GM19467 (cell line): ENCODE measurements at regions not wholly inside any gene's neighbourhood (a gene's known extent, or its start where the extent isn't known, plus 50 kb on each side); places are given as distances from the start of the nearest gene placed in this dataset.
"Not testable (repeated sequence)": the region's sequence is repeated elsewhere in the genome, so short reads cannot be mapped to it uniquely, and the experiment has no call there.

Experiments
- ATAC-seq: cut with Tn5 transposase; IDR thresholded peaks from one replicate; pipeline ENCODE4 v1.9.1; 2021; ENCODE audit warnings: mild to moderate bottlenecking, moderate library complexity; ENCODE audit not compliant: unreplicated experiment

DNA sequence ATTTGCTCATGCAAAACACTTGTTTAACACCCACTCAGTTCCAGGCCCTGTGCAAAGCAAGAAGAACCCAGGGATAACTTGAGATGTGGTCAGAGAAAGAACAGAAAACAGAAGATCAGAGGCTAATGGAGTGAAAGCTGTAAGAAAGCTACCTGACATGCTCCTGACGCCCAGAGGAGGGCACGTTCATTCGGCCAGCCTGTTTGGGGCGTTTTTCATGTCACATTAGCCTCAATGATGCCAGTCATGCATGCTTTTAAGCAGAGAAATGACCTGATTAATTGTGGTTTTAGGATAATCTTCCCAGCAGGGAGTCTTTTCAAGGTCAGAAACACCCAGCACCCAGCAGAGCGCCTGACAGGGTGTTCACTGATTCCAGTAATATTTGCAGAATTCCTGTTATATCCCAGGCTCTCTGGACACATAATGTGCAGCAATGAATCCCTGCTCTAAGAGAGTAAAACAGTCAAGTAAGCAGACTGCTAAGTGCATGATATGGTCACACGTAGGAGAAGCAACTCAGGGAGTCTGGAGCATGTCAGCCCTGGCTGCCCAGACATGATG, 320.0 kb downstream of the LRATD1 start:
- no peak for ATAC-seq

DNA sequence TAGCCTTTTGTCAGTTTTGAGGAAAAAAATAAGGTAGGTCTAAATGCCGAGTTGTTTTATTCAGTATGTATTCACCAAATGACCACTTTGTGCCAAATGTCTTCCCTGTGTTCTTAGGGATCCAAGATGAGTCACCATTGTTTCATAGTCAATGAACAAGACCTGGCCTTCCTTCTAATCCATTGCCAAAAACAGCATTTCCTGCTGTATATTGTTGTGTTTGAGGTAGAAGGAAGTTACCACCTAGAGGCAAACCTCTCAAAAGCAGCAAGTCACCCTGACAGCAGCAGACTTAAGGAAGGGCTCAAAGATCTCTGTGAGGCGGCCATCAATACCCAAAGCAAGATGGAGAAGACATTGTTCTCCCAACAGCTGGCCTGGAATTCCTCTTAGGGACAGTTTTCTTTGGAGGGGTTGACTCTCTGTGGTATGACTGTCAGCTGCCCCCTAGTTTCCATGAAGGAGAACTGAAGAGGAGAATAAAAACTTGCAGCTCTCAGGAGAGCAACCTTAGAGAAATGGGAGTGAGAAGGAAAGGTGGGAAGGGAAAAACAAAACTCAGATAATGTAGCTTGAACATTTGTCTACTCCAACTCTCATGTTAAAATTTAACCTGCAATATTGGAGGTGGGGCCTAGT, 328.3 kb downstream of the LRATD1 start:
- ATAC-seq, result no peak

DNA sequence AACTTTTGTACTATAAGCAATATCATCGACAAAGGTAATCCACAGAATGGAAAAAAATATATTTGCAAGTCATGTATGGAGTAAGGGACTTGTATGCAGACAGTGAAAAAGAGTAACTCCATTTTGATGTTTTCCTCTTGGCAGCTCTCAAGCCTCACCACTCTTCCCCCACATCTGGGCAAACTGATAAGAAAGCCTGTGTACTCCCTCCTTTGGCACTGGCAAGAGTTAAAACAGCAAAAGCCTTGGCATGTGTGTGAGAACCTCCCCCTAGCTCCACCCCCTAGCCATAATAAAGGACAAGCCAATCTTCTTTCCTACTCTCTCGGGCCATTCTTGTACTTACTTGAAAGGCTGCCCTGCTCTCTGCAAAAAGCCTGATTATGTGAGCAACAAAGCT, 335.2 kb downstream of the LRATD1 start:
- no peak for ATAC-seq

DNA sequence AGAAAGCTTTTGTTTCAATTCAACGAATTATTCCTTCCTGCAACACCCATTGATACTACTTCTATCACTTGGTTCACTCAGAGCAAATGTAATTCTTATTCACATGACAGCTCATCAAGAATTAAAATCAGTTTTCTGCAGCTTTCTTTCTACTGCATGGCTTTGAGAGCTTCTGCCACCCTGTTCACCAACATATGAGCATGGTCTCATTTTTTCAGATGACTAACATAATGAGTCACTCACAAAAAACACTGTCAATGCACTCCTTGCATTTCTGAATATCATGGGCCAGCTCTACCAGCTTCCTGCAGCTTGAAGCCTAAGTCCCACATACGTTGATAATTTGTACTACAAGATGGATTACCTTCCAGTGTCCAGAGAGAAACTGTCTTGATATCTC, 342.9 kb downstream of the LRATD1 start:
- no peak for ATAC-seq

DNA sequence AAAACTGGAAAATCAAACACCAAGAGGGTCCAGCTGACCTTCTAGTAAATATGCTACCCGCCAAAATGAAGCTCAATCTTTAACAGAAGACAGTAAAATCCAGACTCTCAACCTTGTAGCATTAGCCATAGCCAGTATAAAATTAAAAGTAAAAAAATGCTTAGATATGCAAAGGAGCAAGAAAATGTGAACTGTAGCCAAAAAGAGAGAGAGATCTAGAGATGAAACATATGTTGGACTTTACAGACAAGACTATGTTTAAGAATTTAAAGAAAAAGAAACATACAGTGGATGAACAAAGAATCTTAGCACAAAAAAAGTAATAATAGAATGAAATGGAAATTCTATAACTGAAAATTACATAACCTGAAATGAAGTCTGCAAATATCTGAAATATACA, 344.5 kb downstream of the LRATD1 start:
- ATAC-seq, result no peak

DNA sequence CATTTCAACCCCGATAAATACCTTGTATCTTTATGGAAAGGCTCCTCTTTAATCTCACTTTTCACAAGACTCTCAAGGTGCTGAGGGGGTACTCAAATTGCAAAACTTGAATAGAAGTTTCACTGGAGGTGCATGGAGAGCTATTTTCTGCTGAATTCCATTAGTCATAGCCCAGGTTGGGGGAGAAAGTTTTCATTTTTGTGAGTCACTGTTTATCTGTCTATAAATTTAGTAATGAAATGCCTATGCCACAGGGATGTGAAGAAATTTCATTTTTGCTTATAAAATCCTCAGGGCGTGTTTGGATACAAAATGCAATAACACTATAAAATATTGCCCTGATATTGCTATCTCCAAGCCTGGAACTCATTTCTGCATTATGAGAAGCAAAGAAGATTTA, 346.3 kb downstream of the LRATD1 start:
- ATAC-seq, result no peak

DNA sequence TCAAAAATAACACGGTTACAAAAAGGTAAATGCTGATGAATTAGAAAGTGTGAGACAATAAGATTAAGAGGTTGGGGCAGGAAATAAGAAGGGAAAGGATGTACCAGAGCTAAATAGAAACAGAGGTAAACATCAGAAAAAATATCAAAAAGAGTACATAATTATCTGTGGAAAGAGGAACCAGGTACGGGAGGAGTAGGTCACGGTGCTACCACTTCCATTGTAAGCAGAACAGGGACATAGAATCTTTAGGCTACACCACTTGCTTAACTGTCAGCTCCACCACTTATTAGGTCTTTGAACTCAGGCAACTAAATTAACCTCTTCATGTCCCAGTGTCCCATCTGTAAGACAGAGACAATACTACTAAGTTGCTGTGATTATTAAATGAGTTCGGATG, 350.3 kb downstream of the LRATD1 start:
- ATAC-seq, result no peak

DNA sequence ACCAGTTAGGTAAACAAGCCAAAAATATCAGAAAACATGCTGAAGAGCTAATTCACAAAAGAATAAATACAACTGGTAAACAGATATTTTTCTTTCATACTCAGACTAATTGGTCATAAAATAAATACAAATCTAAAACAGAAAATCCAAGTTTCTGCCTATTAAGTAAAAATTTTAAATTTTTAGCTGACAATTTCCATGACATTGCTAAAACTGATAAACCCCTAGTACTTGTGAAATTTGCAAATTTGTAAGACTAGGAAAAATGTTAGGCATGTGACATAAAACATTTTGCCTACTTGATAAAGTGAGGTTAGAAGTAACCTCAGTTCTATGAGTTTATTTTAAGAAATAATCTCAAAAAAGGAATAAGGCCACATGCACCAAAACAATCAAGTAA, 356.1 kb downstream of the LRATD1 start:
- no peak for ATAC-seq

DNA sequence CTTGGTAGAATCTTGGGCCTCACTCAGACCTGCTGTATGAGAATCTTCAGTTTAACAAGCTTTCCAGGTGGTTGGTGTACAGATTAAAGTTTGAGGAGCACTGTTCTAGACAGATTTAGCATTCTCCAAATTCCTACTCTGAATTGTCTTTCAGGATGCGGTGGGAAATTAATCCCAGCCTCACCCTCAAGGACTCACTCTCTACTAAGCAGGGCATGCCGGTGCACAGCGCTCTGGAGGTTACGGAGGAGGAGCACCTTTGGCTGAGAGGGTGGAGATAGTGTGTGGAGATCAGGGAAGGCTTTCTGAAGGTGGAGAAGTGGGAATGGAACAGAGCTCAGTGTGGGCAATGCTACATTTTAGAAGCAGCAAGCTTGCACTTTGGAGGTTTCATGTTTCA, 359.2 kb downstream of the LRATD1 start:
- no peak for ATAC-seq

DNA sequence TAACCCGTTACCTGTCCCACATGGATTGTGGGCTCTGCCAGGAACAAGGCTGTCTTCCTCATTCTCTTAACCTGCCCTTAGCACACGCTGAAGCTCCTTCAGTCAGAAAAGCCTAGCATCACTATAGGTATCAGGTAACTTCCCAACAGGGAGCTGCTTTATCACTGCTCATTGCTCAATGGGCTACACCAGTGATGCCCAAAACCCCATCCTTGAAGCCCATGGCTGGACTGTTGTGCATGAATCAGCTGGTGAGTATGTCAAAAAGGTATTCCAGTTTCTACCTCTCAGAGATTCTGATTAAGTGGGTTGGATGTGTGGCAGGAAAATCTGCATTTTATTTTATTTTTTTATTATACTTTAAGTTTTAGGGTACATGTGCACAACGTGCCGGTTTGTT, 362.2 kb downstream of the LRATD1 start:
- no peak for ATAC-seq

DNA sequence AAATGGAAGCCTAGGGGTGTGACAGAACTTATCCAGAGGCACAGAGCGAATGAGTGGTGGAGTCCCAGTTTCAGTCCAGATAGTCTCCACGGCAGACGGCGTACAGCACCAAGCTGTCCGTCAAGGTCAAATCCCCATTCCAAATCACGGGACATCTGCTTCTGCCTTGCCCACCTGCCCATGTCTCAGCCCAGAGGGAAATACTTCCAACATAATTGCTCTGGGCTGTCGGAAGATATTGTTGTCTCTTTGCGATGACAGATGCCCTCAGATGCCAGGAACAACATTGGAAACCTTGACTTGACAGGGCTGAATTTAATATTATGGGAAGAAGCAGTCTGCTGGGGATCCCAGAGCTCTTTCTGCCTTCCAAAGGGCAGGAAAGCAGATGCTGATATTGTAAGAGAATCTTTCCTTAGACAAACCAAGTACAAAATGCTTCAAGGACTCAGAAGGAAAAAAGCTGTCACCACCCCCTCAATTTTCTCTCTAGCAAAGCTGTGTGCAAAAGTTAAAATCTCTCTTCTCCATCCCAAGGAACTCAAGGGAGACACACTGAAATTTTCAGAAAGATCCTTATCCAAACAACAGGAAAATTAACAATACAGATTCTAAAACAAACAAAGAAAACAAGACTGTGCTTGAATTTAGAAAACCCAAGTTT, 364.0 kb downstream of the LRATD1 start:
- no peak for ATAC-seq

DNA sequence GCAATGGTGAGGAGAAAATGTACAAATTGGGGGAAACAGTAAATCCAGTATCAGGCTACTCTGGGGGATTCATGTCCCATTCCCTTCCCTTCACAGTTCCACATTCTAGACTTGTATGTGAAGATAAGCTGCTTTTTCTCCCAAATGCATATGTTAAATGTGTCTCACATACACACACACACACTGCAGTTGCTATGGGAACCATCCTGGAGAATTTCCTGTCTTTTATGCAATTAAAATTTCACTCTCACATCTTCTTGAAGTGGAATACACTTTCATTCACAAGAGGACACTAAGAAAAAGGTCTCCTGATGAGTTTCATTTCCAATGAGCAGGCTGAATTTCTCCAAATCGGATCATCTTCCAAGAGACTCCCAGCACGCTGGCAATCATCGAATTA, 366.0 kb downstream of the LRATD1 start:
- no peak for ATAC-seq

DNA sequence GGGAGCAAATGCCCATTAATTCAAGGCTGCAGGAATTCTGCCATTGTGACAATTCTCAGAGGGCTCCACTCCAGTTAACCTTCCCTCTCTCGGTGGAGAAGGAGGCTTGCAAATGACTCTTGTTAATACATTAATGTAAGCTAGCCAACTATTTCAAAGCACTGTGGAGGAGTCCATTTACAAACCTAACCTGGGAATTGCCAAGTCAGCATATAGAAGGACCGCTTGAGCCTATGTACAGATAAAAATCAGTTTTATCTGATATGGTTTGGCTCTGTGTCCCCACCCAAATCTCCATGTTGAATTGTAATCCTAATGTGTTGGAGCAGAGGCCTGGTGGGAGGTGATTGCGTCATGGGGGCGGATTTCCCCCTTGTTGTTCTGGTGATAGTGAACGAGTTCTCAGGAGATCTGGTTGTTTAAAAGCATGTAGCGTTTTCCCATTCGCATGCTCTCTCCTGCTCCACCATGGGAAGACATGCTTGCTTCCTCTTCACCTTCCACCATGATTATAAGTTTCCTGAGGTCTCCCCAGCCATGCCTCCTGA, 366.7 kb downstream of the LRATD1 start:
- ATAC-seq, result no peak

DNA sequence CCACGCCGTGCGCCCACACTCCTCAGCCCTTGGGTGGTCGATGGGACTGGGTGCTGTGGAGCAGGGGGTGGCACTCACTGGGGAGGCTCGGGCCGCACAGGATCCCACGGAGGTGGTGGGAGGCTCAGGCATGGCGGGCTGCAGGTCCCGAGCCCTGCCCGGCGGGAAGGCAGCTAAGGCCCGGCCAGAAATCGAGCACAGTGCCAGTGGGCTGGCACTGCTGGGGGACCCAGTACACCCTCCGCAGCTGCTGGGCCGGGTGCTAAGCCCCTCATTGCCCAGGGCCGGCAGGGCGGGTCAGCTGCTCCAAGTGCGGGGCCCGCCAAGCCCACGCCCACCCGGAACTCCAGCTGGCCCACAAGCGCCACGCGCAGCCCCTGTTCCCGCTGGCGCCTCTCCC, 370.0 kb downstream of the LRATD1 start:
- ATAC-seq, result not testable (repeated sequence)

DNA sequence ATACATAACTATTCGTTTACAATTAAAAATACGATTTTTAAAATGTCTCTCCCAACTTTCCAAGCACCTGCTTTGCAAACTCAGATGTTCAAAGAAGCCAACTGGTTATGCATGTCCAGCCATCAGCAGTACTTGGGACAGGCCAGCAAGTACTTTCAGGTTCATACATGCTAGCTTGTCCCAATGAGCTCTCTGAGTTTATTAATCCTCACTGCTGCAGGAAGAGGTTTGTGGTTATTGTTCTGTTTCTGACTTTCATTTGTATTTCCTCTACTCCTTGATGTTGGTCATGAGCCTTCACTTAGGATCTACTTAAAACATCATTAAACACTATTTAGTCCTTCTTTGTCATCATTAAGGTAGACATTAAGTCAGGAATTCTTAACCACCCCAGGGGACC, 374.1 kb downstream of the LRATD1 start:
- ATAC-seq, result peak; percentile 74

DNA sequence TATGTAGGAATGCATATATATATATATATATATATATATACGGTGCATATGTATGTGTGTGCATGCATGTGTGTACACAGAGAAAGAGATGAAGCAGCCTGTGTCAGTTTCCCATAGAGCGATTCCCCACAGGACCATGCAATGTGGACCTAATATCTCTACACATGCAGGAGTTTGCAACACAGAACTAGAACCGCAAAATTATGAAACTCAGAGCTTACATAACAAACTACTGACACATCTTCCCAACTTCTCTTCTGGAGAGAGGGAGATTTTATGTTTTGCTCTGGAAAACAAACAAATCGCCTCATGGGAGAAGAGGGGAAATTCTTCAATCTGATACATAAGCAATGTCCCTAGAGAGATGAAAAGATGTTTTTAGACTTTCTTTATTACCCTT, 377.2 kb downstream of the LRATD1 start:
- ATAC-seq, result no peak

DNA sequence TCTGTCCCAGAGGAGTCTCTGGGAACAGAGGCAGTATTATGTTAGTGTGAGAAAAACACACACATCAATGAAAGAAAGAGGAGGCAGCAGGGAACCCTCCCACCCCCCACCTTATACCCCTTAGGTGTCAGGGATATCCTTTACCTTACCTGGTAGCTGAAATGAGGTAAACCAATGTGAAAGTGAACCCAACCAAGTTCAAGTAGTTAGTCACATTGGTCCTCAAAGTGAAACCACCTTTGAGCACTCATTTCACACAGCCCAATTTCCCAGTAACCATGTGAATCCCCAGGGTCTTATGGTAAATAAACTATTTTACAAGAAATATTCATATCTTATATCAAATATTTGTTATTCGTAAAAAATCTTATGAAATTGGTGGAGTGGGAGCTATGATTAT, 377.8 kb downstream of the LRATD1 start:
- no peak for ATAC-seq

DNA sequence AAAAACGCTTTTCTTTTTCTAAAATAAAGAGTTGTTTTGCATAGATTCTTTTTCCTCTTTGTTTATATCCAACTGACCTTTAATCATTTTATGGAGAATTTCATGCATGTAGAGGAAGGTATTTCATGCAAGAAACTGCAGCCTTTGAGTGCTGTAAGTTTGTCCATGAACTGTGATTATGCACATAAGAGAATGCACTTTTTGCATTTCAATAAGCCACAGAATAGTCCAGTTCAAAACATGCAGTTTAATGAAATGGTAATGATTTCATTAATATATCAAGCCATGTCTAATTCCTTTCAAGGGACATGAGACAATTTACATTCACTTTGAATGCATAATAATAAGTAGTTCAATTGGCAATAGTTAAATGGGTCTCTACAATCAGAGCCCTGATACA, 386.3 kb downstream of the LRATD1 start:
- no peak for ATAC-seq

DNA sequence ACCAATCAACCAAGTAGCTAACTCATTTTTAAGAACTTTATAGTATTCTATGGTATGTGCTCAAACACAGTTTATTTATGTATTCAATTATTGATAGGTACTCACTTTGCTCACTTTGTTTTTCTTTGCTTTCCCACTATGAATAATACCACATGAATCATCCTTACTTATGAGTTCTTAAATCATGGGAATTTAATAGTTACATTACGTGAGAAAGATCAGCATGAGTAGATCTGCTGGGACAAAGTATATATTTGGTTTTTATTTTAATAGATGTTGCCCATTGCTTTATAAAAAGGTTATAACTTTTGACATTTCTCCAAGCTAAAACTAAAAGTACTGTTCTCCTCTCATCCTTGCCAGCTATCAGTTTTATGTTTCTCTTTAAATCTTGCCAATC, 390.7 kb downstream of the LRATD1 start:
- ATAC-seq, result no peak

DNA sequence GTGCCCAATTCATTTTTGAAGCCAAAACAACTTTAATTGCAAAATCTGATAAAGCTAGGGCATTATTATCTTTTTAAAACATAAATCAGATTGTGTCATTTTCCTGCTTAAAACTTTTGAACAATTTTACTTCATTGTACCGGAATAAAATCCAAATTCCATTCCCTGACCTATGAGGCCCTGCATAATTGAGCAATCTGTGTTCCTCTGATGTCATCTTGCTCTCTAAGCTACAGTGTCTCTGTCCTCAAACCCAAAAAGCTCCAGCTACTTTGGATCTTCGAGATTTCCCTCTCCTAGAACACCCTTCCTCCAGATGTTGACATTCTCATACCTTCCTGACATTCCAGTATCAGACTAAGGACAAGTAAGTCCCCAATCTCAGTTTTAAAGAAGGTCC, 395.9 kb downstream of the LRATD1 start:
- ATAC-seq, result no peak

DNA sequence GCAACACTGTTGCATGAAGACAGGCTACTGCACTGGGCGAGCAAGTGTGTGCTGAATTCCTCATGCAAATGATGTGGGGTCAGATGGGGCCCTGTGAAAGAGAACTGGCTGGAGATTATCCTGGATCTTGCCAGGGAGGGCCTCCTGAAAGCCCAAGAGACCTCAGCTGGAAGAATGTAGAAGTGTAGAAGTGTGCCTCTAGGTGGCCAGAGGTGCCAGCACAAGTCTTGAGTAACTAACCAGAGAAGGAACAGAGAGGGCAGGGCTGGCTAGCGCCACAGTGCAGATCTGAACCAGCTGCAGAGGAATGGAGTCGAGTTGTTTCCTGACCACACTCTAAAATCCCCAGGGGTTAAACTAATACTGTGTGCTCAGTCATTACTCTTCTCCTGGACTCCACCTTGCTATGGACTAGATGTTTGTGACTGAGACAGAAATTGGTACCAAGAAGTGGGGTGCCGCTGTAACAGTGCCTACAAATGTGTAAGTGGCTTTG, 399.3 kb downstream of the LRATD1 start:
- ATAC-seq, result peak; percentile 83

DNA sequence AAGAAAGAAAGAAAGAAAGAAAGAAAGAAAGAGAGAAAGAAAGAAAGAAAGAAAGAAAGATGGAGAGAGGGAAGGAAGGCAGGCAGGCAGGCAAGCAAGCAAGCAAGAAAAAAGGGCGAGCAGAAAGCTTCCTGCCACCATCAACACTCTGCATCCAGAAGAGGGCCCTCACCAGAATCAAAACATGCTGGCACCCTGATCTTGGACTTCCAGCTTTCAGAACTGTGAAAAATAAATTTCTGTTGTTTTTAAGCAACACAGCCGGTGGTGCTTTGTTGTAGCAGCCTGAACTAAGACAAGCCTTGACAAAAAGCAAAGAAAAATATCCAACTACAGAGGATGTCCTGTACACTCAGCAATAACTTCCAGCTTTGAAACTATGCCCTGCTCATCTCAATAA, 401.7 kb downstream of the LRATD1 start:
- ATAC-seq, result no peak
